ENCODE measurements at regions not wholly inside any gene's neighbourhood (a gene's known extent, or its start where the extent isn't known, plus 50 kb on each side); places are given as distances from the start of the nearest gene placed in this dataset.

GRCh38 chr6:92566632-92567031 lies 852.7 kb downstream of the EPHA7 start:
- TF ChIP-seq CTCF (conservative IDR thresholded peaks at IDR 0.05 in 1 of 2, IDR thresholded peaks at IDR 0.05 in 1 of 2; ENCODE audit: extremely low read depth in 1 of 2, insufficient read depth in 1 of 2, low read depth in 1 of 2, low read length in 2 of 2) (no peak), EZH2 (IDR thresholded peaks at IDR 0.05; ENCODE audit: borderline replicate concordance, low read length) (no peak)

Data from mammary epithelial cell (primary cell).